HS-5 (cell line): ENCODE measurements at regions not wholly inside any gene's neighbourhood (a gene's known extent, or its start where the extent isn't known, plus 50 kb on each side); places are given as distances from the start of the nearest gene placed in this dataset.
A peak's percentile ranks its signal among the peaks of the same experiment; 100 is the strongest.

Source experiments
- DNase-seq: peaks from one replicate; pipeline ENCODE4 v3.0.0-alpha.2; 2012; ENCODE audit warnings: low read depth

- no peak for DNase-seq
Measured at GRCh38 chr13:73258406-73258805, 199.6 kb downstream of the KLF5 start.

GRCh38 chr13:73254827-73255226, 196.0 kb downstream of the KLF5 start:
- no peak for DNase-seq

GRCh38 chr13:73251626-73252265, 192.9 kb downstream of the KLF5 start:
- no peak for DNase-seq

GRCh38 chr13:73250061-73250460, 191.3 kb downstream of the KLF5 start:
- no peak for DNase-seq

GRCh38 chr13:73248711-73249580, 190.1 kb downstream of the KLF5 start:
- DNase-seq, result no peak

GRCh38 chr13:73248154-73248553, 189.3 kb downstream of the KLF5 start:
- no peak for DNase-seq

GRCh38 chr13:73245246-73245645, 186.4 kb downstream of the KLF5 start:
- no peak for DNase-seq

- no peak for DNase-seq
Measured at GRCh38 chr13:73244467-73244866, 185.7 kb downstream of the KLF5 start.

GRCh38 chr13:73242515-73243015, 183.8 kb downstream of the KLF5 start:
- DNase-seq, result no peak

GRCh38 chr13:73240193-73240592, 181.4 kb downstream of the KLF5 start:
- no peak for DNase-seq

GRCh38 chr13:73235385-73235784, 176.6 kb downstream of the KLF5 start:
- DNase-seq, result no peak

- DNase-seq, result no peak
Measured at GRCh38 chr13:73231471-73231870, 172.7 kb downstream of the KLF5 start.

GRCh38 chr13:73230716-73231115, 171.9 kb downstream of the KLF5 start:
- DNase-seq, result no peak

GRCh38 chr13:73228546-73228945, 169.7 kb downstream of the KLF5 start:
- no peak for DNase-seq

- no peak for DNase-seq
Measured at GRCh38 chr13:73225990-73226389, 167.2 kb downstream of the KLF5 start.

- DNase-seq, result peak; percentile 9
Measured at GRCh38 chr13:73224703-73225102, 165.9 kb downstream of the KLF5 start.

GRCh38 chr13:73223372-73223781, 164.6 kb downstream of the KLF5 start:
- no peak for DNase-seq

- DNase-seq, result no peak
Measured at GRCh38 chr13:73222627-73223305, 164.0 kb downstream of the KLF5 start.

GRCh38 chr13:73220966-73221720, 162.3 kb downstream of the KLF5 start:
- DNase-seq, result no peak

GRCh38 chr13:73218181-73218580, 159.4 kb downstream of the KLF5 start:
- DNase-seq, result no peak

GRCh38 chr13:73216381-73216831, 157.6 kb downstream of the KLF5 start:
- no peak for DNase-seq

GRCh38 chr13:73215823-73216222, 157.0 kb downstream of the KLF5 start:
- DNase-seq, result no peak
